K562 (cell line): ENCODE measurements at regions not wholly inside any gene's neighbourhood (a gene's known extent, or its start where the extent isn't known, plus 50 kb on each side); places are given as distances from the start of the nearest gene placed in this dataset.

Source experiments
- ATAC-seq: fragments of 200-7000 bp; cut with Tn5 transposase; 3 replicates; pipeline ENCODE4 v1.9.1; 2020; ENCODE audit warnings: moderate library complexity
- BruUV-seq: library from RNA; stranded (reverse); fragments of 400-500 nt; replicated peaks from 2 replicates; lab custom pipeline; 2021; lab: Mats Ljungman, UMichigan
- CTCF ChIA-PET: fragments of 300-600 bp; formaldehyde crosslinking; extraction: SDS; loops from one replicate; lab custom pipeline; 2021; ENCODE audit warnings: low intra/inter-chr PET ratio; lab: Yijun Ruan, JAX
- POLR2A ChIA-PET: fragments of 300-600, 350-650 bp; sonication (Branson Sonifier 250); formaldehyde crosslinking; extraction: SDS; loops from one replicate; lab custom pipeline; 2021; ENCODE audit warnings: antibody characterized with exemption, inconsistent platforms; lab: Yijun Ruan, JAX
- DNase-seq, 4 experiments: peaks; one replicate each; pipeline versions ENCODE4 v3.0.0 to v3.0.0-alpha.2; 2011 to 2018; ENCODE audit warnings: low spot score in 3 of 4, mixed read lengths in 3 of 4; ENCODE audit errors: extremely low read depth in 1 of 4
- FAIRE-seq: peaks from 2 replicates; lab custom pipeline; 2011; peaks lifted over from hg19 to GRCh38; lab: Jason Lieb, UNC
- H2AFZ ChIP-seq: 2 replicates; pipeline ENCODE4 v1.6.0; 2011; ENCODE audit warnings: low read depth, low read length, control low read depth, inconsistent platforms
- H3K27ac ChIP-seq: fragments of 200-600 bp; 3 replicates; pipeline ENCODE4 v1.8.0; 2011; ENCODE audit warnings: low read depth, mild to moderate bottlenecking, control low read depth, inconsistent platforms, low read length, moderate library complexity, mixed read lengths; ENCODE audit errors: extremely low read depth
- H3K27me3 ChIP-seq, 2 experiments: fragments of 300-600 bp in 1 of 2; 2 replicates in 1 of 2; 3 replicates in 1 of 2; pipeline versions ENCODE4 v1.6.0 to v1.8.0; 2011; ENCODE audit warnings: inconsistent platforms in 2 of 2, low read length in 2 of 2, mild to moderate bottlenecking in 1 of 2, mixed read lengths in 1 of 2, moderate library complexity in 1 of 2; ENCODE audit not compliant: control insufficient read depth in 2 of 2, insufficient read depth in 2 of 2
- H3K36me3 ChIP-seq: fragments of 300-600 bp; 3 replicates; pipeline ENCODE4 v1.8.0; 2011; ENCODE audit warnings: mild to moderate bottlenecking, low read length, inconsistent platforms; ENCODE audit not compliant: control insufficient read depth, insufficient read depth
- H3K4me1 ChIP-seq, 2 experiments: fragments of 200-600 bp in 1 of 2; replicated peaks in 1 of 2; 2 replicates in 1 of 2; 3 replicates in 1 of 2; pipeline versions ENCODE4 v1.5.1 to v1.8.0; 2011; ENCODE audit warnings: inconsistent platforms in 2 of 2, low read length in 2 of 2, mild to moderate bottlenecking in 1 of 2, mixed read lengths in 1 of 2, moderate library complexity in 1 of 2; ENCODE audit not compliant: control insufficient read depth in 2 of 2, insufficient read depth in 2 of 2
- H3K4me2 ChIP-seq: 2 replicates; pipeline ENCODE4 v1.6.1; 2011; ENCODE audit warnings: low read length, control low read depth, inconsistent platforms, mixed read lengths; ENCODE audit not compliant: insufficient read depth
- H3K4me3 ChIP-seq: fragments of 200-600 bp; sonication (generic), shearing (Covaris generic); 2 replicates; pipeline ENCODE4 v1.5.1; 2016; ENCODE audit warnings: control low read depth, inconsistent platforms
- H3K79me2 ChIP-seq: fragments of 200-600 bp; 3 replicates; pipeline ENCODE4 v1.8.0; 2011; ENCODE audit warnings: low read length, inconsistent platforms; ENCODE audit not compliant: control insufficient read depth, insufficient read depth
- H3K9ac ChIP-seq, 2 experiments: 2 replicates each; pipeline versions ENCODE4 v1.6.0 to v1.6.1; 2011; ENCODE audit warnings: low read depth in 2 of 2, low read length in 2 of 2, control low read depth in 1 of 2, inconsistent platforms in 1 of 2, mild to moderate bottlenecking in 1 of 2, mixed read lengths in 1 of 2; ENCODE audit not compliant: insufficient read depth in 1 of 2
- H3K9me1 ChIP-seq: one replicate; pipeline ENCODE4 v1.6.0; 2011; ENCODE audit warnings: inconsistent platforms, mild to moderate bottlenecking, low read length, moderate library complexity; ENCODE audit not compliant: control insufficient read depth, insufficient read depth
- H3K9me3 ChIP-seq: replicated peaks from 2 replicates; pipeline ENCODE4 v1.5.1; 2011; ENCODE audit warnings: low read depth, low read length, inconsistent platforms; ENCODE audit not compliant: control insufficient read depth, insufficient read depth
- H4K20me1 ChIP-seq: replicated peaks from 2 replicates; pipeline ENCODE4 v1.6.1; 2011; ENCODE audit warnings: low read length, inconsistent platforms, mixed read lengths; ENCODE audit not compliant: control insufficient read depth, insufficient read depth
- ADNP ChIP-seq: fragments of 200-800 bp; sonication (Bioruptor generic); IDR thresholded peaks from 2 replicates; pipeline ENCODE4 v1.6.1; 2016; ENCODE audit warnings: missing genetic modification characterization, missing compliant biosample characterization
- CBX1 ChIP-seq: sonication (generic); IDR thresholded peaks from 2 replicates; pipeline ENCODE4 v1.6.1; 2016; ENCODE audit warnings: antibody characterized with exemption, low read depth, mild to moderate bottlenecking
- CCNT2 ChIP-seq: IDR thresholded peaks from 2 replicates; pipeline ENCODE4 v1.6.1; 2011; ENCODE audit warnings: borderline replicate concordance, low read depth, mild to moderate bottlenecking, moderate library complexity, mixed read lengths, low read length; ENCODE audit not compliant: insufficient read length; ENCODE audit errors: extremely low read depth
- HIVEP1 ChIP-seq: fragments of 250-450 bp; sonication (Bioruptor Pico); IDR thresholded peaks from 2 replicates; pipeline ENCODE4 v1.4.0; 2020; ENCODE audit warnings: mild to moderate bottlenecking
- KLF1 ChIP-seq: fragments of 450-650 bp; IDR thresholded peaks from 2 replicates; pipeline ENCODE4 v1.6.1; 2016; ENCODE audit warnings: missing genetic modification characterization, missing compliant biosample characterization
- NFIX ChIP-seq: fragments of 250-450 bp; sonication (Bioruptor Pico); IDR thresholded peaks from 2 replicates; pipeline ENCODE4 v1.4.0; 2020; ENCODE audit warnings: low read depth, mild to moderate bottlenecking, moderate library complexity
- PBX2 ChIP-seq, 2 experiments: IDR thresholded peaks in 1 of 2; conservative IDR thresholded peaks in 1 of 2; 2 replicates each; pipeline ENCODE4 v1.6.1; 2016; ENCODE audit warnings: low read depth in 2 of 2, mild to moderate bottlenecking in 1 of 2, missing compliant biosample characterization in 1 of 2, missing genetic modification characterization in 1 of 2, moderate library complexity in 1 of 2
- SMARCA5 ChIP-seq: fragments of 450-650 bp; IDR thresholded peaks from 2 replicates; pipeline ENCODE4 v1.6.1; 2016
- STAT6 ChIP-seq: sonication (generic); formaldehyde crosslinking; IDR thresholded peaks from 2 replicates; pipeline ENCODE4 v1.8.1; 2023; ENCODE audit warnings: mild to moderate bottlenecking, missing genetic modification reagents
- ZBED1 ChIP-seq: IDR thresholded peaks from 2 replicates; pipeline ENCODE4 v1.6.1; 2014
- ZBTB26 ChIP-seq: fragments of 450-650 bp; formaldehyde crosslinking; IDR thresholded peaks from 2 replicates; pipeline ENCODE4 v1.4.0; 2022; ENCODE audit warnings: missing genetic modification characterization
- WGBS: fragments of 100-300 bp; shearing (Covaris generic); methylation state at CpG from one replicate; pipeline ENCODE4 v1.1.6; 2016; ENCODE audit warnings: low coverage, mixed read lengths; ENCODE audit not compliant: insufficient coverage; ENCODE audit errors: missing lambda C conversion rate; 5-methylcytosine and 5-hydroxymethylcytosine counted together
- in situ Hi-C: fragments of 300-500 bp; cut with MboI; formaldehyde crosslinking; loops from 4 replicates; pipeline ENCODE4 v1.15.0; 2018; ENCODE audit warnings: inconsistent platforms, mixed read lengths
- intact Hi-C: fragments of 100-400 bp; cut with micrococcal nuclease; formaldehyde crosslinking; loops from 2 replicates; pipeline ENCODE4 v1.14.2; 2022

- TF ChIP-seq NFIX (CRISPR knock-in tag), result no peak
- no peak for TF ChIP-seq ZBED1
- TF ChIP-seq CBX1, result no peak
- TF ChIP-seq ZBTB26 (CRISPR knock-in tag), result no peak
- TF ChIP-seq HIVEP1 (CRISPR knock-in tag), result no peak
Measured at GRCh38 chr5:3729631-3730030, 134.0 kb downstream of the IRX1 start (continued).

- Histone ChIP-seq H3K9me1 (no peaks in the 10 kb centered on the region), H3K9ac (no peak overlapping the region), H3K27me3 (peaks cover 6 to 14% of the 10 kb centered on the region in 2 experiments; a peak in 4 of 5 replicates), H3K27ac (no peak overlapping the region), H3K36me3 (no peaks in the 10 kb centered on the region), H3K9me3 (no peaks in the 10 kb centered on the region), H3K79me2 (no peaks in the 10 kb centered on the region), H3K4me2 (no peak overlapping the region), H4K20me1 (no peaks in the 10 kb centered on the region), H3K4me1 (no peaks in the 10 kb centered on the region), H3K4me3 (no peak overlapping the region), H2AFZ (no peak overlapping the region)
- FAIRE-seq, result no peak
- CTCF ChIA-PET, result no interaction called here
- no peak for TF ChIP-seq CCNT2
- no peak for TF ChIP-seq STAT6 (CRISPR knock-in tag)
- no peak for TF ChIP-seq ADNP (tag)
- TF ChIP-seq PBX2 (CRISPR knock-in tag; IDR thresholded peaks at IDR 0.05; ENCODE audit: low read depth), result no peak
- TF ChIP-seq PBX2 (tag; conservative IDR thresholded peaks at IDR 0.05; ENCODE audit: low read depth), result no peak
- no peak for TF ChIP-seq SMARCA5
- TF ChIP-seq KLF1 (tag), result no peak
- intact Hi-C loops, result no loop called here
- DNase-seq, result no peak
- 1% methylated on average over 6 of the region's 6 CpGs for WGBS
- ATAC-seq, result no peak
- BruUV-seq, result no TSS peak
- in situ Hi-C loops, result no loop called here
- POLR2A ChIA-PET, result no interaction called here
Measured at GRCh38 chr5:3734632-3735031, 139.0 kb downstream of the IRX1 start.
